NCI-H524 treated with DMSO at 0.1 percent for 48 hours (cell line): ENCODE measurements at regions not wholly inside any gene's neighbourhood (a gene's known extent, or its start where the extent isn't known, plus 50 kb on each side); places are given as distances from the start of the nearest gene placed in this dataset.

Experiments
- DNase-seq: peaks from one replicate; lab custom pipeline; 2025; lab: John Stamatoyannopoulos, UW

DNA sequence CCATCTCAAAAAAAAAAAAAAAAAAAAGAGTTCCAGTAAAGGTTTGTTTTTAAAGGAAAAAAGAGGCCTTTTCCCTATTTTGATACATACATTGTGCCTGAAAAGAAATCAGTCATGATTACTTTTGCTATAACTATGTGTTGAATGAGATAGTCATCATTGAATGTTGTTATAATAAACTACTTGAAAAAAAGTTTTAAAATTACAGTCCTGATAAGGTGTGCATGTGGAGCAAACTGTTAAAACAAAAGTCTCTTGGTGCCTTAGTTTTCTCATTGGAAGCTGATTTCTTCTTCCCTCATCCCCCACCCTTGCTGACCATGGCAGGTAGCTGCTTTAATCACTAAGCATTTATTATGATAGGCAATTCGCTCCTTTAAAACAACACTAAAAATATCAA lies 172.3 kb upstream of the TBCA start:
- DNase-seq = no peak

DNA sequence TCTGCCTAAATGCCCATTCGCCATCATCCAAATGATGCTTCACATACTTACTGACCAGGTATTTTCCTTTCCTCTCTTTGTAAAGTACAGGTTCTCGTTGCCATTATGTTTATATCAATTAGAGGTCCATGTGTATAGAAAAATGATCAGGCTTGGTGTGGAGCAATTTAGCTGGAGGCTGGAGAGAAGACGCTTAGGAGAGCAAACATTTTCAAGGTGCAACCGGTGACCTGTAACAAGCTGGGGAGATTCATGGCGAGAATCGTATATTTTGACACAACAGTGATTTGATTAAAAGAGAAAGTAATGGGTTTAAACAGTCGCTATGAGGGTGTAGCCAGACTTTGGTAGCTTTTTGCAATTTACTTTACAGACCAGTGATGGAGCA lies 170.9 kb upstream of the TBCA start:
- no peak for DNase-seq

DNA sequence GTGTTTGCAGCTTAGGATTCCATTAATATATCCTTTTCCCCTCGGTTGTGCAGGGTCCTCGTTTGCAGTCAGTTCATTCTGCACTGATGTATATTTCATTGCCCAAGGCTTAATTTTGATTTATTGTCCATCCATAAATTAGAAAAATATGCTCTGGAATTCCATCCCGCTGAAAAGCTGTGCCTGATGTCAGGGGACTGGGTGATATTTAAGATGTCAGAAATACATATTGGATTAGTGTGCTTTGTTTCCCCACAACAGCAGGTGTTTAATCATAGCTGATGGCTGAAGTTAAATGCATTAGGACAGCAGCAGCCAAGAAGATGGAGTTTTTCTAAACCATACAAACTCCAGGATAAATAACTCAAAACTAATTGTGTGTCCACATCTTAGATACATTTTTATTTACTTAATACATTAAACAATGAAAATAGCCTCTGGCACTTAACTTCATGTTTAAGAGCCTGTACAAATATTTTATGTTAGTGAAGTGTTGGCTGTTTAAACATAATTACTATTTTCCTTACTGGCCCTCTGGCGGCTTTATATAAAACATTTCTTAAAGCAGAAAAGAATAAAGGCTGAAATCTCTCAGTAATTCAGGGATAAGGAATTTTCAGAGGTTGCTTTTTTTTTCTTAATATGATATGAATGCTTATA lies 170.4 kb upstream of the TBCA start:
- peak; percentile 7 for DNase-seq

DNA sequence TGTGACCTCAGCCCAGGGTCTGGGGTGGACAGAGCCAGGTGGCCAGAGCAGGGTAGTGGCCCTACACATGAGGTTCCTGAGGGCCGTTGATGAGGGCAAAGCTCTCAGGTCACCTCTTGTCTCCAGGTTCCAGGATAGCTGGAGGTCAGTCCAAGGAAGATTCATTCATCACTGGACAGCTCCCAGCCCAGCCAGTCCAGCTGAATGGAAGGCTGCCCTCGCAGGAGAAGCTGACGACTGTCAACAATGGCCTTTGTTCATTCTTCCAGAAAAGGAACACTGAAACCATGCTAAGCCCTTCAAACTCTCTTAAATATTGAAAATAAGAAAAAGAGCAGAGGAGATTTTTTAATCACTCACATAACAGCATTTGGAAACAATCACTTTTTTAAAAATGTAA lies 169.7 kb upstream of the TBCA start:
- no peak for DNase-seq

DNA sequence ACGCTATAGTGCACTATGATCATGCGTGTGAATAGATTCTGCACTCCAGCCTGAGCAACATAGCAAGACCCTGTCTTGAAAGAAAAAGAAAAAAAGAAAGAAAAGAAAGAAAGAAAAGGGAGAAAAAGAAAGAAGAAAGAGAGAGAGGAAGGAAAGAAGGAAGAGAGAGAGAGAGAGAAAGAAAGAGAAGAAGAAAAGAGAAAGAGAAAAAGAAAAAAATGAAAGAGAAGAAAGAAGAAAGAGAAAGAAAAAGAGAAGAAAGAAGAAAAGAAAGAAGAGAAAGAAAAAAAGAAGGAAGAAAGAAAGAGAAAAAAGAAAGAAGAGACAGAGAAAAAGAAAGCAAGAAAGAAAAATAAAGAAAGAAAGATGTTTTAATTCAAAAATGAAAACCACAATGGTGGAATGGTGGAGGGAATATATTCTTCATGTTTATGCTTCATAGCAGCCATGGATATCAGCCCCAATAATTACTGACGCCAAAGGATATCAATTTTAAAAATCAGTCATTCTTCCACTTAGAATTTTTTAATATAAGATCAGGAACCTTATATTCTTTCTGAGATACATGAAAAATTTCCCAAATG lies 168.7 kb upstream of the TBCA start:
- no peak for DNase-seq

DNA sequence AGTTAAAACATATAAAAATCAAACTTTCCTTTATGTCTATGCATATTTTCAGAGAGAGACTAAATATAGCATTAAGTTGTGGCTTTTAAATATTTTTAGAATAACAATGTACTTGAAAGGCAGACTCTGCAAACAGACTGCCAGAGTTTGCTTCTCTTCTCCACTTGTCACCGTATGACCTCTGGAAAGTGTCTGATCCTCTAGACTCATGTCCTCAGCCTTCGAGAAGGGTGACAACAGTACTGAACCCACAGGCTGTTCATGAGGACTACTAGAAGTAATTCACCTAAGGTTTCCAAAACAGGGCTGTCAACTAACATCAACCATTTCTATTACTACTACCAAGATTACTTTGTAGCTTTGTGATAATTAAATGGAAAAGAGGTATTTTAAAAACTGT lies 167.7 kb upstream of the TBCA start:
- no peak for DNase-seq

DNA sequence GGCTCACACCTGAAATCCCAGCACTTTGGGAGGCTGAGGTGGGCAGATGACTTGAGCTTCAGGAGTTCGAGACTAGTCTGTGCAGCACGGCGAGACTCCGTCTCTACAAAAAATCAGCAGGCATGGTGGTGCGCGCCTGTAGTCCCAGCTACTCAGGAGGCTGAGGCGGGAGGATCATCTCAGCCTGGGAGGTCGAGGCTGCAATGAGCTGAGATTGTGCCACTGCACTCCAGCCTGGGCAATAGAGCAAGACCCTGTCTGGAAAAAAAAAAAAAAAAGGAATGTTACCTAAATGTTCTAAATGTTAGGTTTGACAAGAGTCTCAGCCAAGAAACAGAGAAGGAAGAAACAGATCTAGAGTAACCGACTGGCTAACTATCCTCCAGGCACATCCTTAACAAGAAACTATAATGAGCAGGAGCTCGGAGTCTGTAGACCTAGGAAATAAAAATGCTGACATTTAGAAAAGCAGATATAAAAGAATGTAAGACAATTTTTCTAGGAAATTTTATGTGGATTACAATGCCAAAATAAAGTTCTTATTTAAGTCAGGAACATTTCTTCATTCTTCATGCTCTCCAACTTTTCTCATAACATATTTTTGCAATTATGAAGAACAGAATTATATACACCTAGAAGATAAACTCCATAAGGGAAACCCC lies 166.6 kb upstream of the TBCA start:
- no peak for DNase-seq

DNA sequence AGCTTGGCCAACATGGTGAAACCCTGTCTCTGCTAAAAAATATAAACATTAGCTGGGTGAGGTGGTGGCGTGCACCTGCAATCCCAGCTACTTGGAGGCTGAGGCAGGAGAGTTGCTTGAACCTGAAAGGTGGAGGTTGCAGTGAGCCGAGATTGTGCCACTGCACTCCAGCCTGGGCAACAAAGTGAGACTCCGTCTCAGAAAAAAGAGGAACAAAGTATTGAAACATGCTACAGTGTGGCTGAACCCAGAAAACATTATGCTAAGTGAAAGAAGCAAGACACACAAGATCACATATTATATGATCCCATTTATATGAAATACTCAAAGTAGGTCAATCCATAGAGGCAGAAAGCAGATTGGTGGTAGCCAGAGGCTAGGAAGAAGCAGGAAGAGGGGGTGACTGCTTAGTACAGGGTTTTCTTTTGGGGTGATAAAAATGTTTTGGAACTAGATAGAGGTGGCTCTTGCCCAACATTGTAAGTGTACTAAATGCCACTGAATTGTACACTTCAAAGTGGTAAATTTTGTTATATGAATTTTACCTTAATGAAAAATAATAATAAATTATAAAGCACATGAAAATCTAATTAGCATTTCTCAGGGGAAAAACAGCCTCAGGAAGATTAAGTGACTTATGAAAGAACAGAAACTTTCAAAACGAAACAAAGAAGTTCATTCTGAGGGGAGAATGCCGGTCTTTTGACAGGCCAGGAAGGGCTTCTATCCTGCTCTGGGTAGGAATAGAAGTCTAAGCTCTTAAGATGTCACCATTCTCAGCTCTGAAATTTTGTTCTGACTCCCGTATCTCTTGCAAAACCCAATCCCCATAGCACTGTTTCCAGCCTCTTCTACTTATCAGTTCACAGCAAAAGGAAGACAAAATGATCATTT lies 161.1 kb upstream of the TBCA start:
- DNase-seq = no peak

DNA sequence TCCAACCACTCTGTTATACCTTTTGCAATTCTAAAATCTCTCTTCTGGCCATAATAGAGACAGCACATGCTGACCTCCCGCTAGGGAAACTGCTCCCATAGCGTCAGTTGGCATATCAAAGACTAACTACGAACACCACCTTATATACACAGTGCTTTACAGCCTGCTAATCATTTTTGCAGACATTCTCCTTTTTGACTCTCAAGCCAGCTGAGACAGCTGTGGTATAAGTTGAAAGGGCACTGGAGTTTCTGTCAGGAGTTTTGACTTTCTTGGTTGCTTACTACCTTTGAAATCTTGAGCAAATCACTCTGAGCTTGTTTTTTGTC lies 160.2 kb upstream of the TBCA start:
- no peak for DNase-seq

DNA sequence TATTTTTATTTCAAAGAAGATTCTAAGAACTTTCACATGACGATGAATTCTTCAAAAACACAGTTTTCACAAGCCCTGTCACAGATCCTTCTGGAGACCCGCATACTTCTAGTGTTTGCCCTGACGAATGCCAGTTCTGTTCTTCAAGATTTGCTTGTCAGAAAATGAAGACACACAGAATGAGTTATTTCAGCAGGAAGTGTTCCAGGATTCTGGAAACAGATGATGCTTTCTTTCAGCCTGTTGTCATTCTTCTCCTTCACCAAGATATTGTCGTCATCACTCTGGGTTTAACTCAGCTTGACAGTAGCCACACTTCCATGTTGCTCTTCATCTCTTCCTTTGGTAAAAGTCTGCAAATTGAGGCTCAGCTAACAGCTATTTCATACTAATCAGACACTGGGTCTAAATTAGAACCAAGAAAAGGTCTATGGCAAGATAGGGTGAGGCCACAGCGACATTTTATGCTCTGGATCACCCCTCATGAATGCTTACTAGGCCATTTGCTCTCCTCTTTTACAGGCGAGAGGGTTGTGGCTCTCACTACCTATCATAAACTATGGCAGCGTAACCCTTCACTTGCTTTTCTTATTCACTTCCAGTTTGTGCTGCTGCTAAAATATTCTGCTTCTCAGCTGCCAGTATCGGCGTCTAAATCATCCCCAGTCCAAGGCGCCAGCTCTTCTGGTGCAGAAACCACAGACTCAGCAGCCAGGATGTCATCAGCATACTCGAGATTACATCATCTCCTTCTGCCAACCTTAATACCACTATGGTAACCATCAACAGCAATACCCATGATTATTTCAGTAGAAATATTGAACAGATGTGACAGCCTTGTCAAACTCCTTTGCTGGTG lies 159.6 kb upstream of the TBCA start:
- DNase-seq = no peak

DNA sequence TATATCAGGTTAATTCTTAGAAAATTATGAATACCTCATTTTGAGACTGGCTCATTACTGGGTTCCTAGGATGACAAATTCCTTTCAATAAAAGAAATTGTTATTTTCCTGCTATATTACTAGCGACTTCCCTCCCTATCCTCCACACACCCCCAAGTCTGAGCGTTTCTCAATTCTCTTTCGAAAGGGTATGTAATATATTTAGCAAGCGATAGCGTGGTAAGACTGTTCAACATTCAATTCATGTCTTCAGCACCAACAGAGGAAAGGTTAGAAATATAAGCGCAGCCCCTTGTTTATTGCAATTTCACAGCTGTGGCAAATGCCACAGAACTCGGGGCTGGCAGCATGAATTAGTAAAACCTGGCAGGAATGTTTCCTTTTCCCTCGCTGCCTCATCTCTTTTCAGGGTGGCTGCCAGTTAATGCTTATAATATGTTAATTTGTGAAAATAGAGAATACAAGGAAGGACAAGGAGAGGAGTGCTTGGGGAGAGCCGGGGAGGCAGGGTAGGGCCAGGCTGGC lies 152.7 kb upstream of the TBCA start:
- DNase-seq = no peak

DNA sequence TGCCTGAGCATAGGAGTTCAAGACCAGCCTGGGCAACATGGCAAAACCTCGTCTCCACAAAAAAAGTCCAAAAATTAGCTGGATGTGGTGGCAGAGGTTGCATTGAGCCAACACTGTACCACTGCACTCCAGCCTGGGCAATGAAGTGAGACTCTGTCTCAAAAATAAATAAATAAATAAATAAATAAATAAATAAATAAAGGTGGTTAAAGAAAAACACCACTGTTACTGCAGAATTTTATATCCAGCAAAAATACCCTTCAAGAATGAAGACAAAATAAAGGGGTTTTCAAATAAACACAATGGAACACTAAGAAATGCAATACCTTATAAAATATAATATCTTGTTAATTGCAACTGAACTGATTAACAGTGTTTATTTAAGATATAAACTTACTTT lies 150.2 kb upstream of the TBCA start:
- no peak for DNase-seq

DNA sequence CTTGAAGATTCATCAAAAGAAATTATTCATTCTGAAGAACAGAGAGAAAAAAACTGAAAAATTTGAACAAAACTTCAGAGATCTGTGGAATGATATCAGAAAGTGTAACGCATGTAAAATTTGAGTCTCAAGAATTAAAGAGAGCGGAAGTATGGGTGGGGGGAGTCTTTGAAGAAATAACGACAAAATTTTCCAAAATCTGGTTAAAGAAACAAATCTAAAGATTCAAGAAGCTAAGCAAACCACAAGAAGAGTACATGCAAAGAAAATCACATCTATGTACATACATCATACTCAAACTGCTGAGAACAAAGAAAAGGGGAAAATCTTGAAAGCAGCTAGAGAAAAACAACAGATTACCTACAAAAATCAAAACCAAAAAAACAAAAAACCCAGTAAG lies 149.4 kb upstream of the TBCA start:
- DNase-seq = no peak

DNA sequence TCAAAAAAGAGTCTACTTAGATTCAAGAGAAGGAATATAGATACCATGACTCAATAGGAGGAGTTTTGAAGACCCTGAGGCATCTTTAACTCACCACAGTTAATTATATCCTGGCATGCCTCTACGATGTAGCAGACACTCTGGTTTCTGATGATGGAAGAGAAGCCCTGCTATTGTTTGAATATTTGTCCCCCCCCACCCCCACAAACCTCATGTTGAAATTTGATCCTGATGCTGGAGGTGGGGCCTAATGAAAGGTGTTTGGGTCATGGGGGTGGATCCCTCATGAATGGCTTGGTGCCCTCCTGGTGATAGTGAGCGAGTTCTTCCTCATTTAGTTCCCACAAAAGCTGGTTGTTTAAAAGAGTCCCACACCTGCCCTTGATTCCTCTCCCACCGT lies 147.9 kb upstream of the TBCA start:
- DNase-seq = no peak

DNA sequence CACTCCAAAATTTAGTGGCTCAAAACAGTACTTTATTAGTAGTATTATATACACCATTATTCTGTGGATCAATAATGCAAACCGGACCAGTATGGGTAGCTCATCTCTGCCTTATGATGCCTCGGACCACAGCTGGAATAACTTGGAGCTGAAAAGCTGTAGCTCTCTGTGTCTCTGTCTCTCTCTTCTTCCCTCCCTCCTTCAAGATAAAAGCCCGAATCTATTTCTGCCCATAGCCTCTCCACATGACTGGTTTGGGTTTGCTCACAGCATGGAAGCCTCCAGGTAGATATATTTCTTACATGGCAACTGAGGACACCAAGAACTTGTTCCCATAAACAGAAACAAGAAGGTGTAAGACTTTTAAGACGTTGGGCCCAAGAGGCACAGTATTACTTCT lies 147.5 kb upstream of the TBCA start:
- DNase-seq = no peak

DNA sequence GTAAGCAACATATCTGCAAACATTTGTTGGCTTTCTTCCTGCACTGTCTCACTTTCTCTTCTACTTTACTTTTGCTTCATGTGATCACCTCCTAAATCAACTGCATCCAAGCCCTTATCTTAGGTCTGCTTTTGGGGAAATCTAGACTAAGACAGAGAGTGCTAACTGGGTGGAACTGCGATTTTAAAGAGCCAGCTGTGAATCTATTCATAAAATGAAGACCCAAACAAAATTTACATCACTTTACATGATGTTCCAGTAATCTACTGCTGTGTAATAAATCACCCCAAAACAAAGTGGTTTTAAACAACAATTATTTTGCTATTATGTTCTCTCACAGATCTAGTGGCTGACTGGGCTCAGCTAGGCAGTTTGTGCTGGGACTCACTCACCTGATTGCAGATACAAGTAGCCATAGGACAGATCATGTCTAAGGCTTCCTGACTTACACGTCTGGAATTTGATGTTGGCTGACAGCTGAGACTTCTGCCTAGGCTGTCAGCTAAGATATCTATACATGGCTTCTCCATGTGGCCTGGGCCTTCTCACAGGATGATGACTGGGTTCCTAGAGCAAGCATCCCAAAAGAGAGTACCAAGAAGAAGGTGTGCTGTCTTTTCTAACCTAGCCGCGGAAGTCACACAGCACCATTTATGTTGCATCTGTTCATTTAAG lies 145.1 kb upstream of the TBCA start:
- no peak for DNase-seq

DNA sequence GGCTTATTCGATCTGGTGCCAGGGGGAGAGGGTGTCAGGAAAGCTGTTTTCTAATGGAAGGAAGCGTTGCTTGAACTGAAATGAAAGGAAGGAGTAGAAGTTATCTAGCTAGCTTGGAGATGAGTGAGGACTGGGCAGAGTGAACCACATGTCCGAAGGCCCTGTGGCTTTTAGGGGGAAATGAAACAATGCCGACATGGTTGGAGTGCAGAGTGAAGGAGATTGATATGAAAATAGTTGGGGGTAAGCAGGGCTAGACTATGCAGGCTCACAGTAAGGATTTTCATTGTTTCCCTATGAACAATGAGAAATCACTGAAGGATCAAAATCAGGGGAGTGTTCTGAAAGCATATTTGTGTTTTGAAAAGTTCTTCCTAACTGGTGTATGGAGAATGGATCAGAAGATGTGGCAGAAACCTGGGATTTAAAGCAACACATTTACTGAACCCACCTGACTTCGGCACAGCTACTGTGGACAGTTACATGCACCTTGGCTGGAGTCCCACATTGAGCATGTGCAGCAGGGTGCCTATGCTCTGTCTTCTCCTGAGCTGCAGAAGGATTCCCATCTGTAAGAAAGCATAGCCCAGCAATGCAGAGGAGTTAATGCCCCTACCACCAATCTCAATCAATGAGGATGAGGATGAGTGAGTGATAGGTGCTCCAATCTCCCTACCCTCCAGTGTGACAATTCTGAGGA lies 144.4 kb upstream of the TBCA start:
- DNase-seq = no peak

DNA sequence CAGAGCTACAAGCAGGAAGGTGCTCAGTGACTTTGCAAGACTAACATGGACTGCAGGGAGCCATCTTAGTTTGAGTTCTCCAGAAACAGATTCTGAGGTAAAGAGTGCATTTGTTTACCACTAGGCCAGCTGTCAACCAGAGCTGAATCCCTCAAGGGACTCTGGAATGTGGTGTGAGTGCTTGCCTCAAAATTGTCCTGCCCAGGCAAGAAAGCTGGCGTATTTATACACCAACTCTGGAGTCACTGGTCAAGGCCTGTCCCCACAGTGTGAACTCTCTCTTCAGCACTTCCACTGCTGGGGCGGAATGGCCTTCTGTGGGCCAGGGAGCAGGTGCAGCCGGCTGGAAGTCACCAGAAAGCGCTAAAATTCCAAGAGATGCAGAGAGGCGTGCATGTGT lies 139.2 kb upstream of the TBCA start:
- DNase-seq = no peak

DNA sequence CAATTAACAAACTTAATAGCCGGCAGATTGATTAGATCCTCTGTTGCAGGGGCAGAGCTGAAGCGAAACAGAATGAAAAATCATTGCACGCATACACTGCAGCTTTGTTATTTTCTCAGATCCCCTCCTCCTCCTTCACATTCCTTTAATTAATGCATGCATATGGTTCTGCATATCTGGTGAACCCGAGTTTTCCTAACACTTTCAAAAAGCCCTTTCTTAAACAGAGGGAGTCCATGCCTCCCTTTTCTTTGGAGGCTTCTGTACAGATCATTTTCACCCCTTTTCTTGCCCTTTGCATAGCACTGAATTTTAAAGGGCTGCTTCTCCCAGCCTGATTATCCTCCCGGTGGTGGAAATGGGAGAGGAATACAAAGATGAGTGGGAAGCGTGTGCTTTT lies 136.6 kb upstream of the TBCA start:
- no peak for DNase-seq

DNA sequence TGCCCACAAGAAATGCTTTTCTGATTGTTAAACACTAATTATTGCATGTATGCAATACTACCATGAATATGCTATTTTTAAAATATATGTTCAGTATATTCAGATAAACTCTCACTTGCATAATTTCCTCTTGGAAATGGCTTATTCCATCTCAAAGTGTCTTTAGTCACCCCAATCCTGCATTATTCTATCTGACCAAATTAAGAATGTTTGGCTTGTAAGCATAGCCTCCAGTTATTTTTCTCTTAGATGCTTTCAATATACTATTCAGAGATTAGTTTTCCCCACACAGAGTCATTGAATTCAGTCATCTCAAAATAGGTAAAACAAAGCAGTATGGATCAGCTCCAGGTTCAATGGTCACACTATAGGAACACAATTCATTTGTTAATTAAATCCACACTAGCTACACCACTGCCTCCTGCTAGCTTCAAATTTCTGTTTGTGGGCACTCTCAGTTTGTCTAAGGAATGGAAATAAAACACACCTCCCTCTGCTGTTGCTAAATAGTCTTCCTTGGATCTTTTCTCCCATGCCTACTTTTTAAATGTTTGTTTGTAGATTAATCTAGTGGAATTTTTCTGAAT lies 134.6 kb upstream of the TBCA start:
- DNase-seq = no peak
